T1000 (cell line): ENCODE measurements at regions not wholly inside any gene's neighbourhood (a gene's known extent, or its start where the extent isn't known, plus 50 kb on each side); places are given as distances from the start of the nearest gene placed in this dataset.

Experiments
- DNase-seq: peaks from one replicate; lab custom pipeline; 2025; ENCODE audit warnings: mixed read lengths; lab: John Stamatoyannopoulos, UW

DNA sequence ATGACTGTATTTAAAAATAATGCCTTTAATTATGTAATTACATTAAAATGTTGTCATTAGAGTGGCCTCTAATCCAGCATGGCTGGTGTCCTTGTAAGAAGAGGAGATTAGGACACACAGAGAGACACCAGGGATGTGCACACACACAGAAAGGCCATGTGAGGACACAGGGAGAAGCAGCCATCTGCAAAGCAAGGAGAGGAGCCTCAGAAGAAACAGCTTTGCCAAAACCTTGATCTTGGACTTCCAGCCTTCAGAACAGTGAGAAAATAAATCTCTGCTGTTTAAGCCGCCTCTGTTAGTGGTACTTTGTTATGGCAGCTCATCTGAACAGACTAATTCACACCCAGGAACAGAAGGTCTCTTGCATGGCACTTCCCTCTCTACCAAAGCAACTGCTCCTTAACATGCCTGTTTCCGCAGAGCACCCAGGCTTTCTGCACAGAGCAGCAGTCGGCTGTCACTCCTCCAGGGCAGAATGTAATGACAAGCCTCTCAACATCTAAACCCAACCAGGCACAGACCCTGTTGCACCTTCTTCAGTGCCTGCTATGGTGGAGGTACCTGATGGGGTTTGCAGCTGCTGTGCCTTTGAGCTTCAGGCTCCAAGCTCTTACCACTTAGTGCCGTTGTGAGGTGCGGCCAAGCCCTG, 377.7 kb downstream of the TDRD15 start:
- no peak for DNase-seq

DNA sequence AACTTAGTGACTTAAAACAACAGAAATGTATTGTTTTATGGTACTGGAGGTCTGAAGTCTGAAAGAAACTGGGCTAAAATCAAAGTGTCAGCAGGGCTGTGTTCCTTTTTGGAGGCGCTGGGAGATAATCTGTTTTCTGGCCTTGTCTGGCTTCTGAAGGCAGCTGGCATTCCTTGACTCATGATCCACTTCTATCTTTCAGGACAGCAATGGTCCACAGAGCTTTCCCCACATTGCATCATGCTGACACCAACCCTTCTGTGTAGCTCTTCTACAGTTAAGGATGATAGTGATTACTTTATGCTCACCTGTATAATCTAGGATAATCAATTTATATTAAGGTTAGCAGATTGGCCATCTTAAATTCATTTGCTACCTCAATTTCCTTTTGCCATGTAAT, 392.1 kb downstream of the TDRD15 start:
- no peak for DNase-seq

DNA sequence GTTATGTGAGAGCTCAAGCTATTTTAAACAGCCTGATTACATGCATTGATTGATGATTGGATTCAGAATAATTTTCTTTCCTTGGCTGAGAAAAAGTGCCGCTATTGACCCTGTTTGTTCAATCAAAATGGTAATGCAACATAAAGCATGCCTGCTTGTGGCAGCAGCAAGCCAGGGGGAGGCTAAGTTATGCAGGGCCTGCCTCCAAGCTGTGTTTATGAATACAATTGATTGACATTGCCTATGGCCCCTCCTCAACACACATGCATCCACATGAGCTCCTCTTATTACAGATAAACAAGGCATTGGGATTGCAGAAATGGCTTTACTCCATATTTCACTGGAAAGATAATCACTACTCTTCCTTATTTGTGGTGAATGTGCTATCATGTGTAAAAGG, 395.6 kb downstream of the TDRD15 start:
- no peak for DNase-seq

- DNase-seq = no peak
Observed at GRCh38 chr2:21519821-21520220, 396.1 kb downstream of the TDRD15 start.

- DNase-seq = no peak
Observed at GRCh38 chr2:21535826-21536225, 412.1 kb downstream of the TDRD15 start.

DNA sequence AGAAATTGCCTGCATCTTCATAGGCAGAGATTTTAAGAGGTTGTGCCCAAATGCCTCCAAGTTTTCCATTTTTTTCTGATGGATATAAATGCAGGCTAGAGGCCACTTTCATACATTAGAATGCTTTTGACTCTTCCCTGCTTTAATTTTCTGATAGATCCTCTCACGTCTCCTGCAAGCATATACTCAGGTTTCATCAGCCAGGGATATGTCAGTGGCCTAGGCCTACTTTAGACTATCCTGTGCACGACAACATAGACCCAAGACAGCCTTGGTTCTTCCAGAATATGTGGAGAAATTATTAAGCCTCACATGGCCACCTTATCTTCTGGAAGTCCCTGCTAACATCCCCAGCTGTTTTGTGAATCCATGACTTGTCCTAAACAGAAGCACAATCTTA, 415.9 kb downstream of the TDRD15 start:
- DNase-seq = no peak

DNA sequence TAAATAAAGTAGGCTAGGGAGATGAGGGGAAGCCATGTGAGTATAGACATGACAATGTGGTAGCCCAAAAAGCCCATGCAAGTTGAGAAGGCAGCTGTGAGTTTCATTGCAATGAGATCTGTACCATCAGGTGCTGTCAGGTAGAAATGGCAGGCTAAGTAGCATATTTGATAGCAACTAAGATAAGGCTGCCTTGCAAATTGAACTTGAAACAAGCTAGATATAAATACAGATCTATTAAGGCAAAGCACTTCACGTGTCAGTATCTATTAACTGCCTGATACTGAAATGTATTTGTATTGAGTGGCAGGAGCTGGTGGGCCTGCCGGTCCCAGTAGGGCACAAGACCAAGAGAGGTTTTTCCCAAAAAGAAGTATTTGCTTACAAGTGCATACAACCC, 419.9 kb downstream of the TDRD15 start:
- no peak for DNase-seq

GRCh38 chr2:21544392-21544791, 420.6 kb downstream of the TDRD15 start:
- no peak for DNase-seq

DNA sequence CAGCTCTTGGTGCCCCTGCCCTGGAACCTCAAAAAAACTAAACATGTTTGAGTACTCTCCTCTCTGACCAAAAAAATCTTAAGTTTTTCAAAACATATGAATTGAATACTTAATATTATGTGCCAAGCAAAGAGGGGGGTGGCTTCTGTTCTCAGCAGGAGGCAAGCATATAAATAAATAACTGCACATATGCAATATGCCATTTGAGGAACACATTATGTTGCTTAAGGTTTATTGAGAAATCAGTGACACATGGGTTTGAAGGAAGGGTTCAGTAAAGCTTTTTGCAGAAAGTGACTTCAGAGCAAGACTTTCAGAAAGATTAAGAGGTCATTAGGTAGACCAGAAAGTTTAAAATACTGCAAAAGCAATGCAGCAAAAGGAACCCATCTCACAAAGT, 429.2 kb downstream of the TDRD15 start:
- DNase-seq = no peak

- DNase-seq = no peak
Observed at GRCh38 chr2:21559351-21559750, 435.6 kb downstream of the TDRD15 start.

- DNase-seq = no peak
Observed at GRCh38 chr2:21561965-21562364, 438.2 kb downstream of the TDRD15 start.

GRCh38 chr2:21567395-21567794, 443.6 kb downstream of the TDRD15 start:
- no peak for DNase-seq

GRCh38 chr2:21571686-21572085, 447.9 kb downstream of the TDRD15 start:
- DNase-seq = no peak

- no peak for DNase-seq
Observed at GRCh38 chr2:21580391-21580790, 456.6 kb downstream of the TDRD15 start.

DNA sequence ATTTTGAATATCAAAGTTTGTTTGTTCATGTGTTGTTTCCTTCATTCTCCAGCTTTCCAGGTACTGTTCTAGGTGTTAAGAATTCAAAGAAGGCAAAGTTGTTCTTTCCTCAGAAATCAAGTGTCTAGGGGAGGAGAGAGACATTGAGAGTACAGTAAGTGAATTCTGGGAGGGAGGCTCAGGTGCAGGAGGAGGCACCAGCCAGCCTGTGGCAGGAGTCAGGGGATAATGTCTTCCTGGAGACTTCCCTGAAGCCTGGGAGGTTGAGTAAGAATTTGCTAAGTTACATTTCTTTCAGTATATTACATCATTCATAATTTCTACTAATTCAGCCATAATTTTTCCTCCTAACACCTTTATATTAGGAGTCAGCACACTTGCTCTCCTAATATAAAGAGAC, 462.1 kb downstream of the TDRD15 start:
- no peak for DNase-seq

- no peak for DNase-seq
Observed at GRCh38 chr2:21590026-21590690, 466.4 kb downstream of the TDRD15 start.

GRCh38 chr2:21591926-21592325, 468.2 kb downstream of the TDRD15 start:
- no peak for DNase-seq

DNA sequence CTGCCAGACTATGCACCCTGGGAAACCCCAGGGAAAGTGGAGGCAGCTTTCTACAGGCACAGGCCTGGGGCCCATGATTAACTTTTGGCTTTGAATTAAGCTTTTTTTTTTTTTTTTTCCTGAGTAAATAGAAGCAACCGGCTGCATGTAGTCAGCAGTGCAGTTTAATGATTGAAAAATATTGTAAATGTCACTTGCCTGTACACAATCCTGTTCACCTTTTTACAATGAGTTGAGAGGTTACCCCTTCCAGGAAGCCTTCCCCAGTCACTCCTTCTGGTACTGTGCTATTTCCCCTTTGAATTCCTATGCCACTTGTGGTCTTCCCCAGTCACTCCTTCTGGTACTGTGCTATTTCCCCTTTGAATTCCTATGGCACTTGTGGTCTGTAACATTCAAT, 475.6 kb downstream of the TDRD15 start:
- DNase-seq = no peak

DNA sequence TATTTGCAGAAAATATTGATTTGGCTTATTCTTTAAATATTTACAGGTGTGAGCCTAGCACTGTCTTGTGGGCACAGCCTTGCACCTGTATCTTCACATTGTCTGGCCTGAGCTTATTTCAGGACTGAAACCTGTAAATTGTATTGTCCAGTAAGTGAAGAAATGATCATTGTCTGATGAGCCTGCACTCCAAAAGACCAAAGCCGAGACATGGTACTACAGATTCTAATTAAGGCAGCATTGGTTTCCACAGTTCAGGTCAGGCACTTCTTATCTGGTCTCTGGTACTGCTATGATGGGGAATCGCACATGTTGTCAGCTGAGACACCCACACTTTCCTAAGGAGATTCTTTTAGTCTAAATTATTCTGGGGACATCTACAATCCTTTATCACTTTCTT, 479.0 kb downstream of the TDRD15 start:
- DNase-seq = no peak

- DNase-seq = no peak
Observed at GRCh38 chr2:21607572-21607971, 483.8 kb downstream of the TDRD15 start.

DNA sequence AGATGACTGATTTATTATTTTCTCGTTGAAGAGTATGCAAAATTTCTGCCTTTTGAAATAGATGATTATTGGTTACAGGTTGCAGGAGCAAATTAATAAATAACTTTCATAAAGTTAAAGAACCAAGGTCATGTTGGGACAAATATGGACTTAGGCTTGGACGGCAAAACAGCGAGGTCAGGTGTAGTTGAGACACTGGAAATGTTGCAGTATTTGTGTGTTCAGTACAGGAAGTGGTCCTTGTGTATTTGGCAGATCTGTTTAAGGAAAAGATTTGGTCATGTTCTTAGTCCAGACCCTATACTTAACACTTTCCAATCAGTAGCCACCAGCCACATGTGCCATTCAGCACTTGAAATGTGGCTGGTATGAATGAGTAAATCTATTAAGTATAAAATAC, 486.5 kb downstream of the TDRD15 start:
- no peak for DNase-seq

- no peak for DNase-seq
Observed at GRCh38 chr2:21617885-21618434, 494.2 kb downstream of the TDRD15 start.

- DNase-seq = no peak
Observed at GRCh38 chr2:21620771-21621170, 497.0 kb downstream of the TDRD15 start.

DNA sequence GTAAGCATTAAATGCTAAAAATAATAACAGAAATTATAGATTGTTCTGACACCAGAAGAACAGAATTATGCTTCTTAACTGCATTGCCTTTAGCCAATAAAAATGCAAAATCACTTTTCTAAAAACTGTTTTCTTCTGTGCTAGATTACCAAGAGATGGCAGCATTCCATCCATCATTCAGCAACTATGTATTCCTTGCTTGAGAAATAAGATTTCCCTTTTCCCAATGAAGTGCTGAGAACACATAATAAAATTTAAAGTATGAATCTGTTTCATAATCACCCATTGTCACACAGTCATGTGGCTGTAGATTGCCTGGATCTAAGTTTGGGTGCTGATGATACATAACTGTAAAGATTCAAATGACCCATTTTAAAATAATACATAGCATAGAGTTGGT, 504.2 kb downstream of the TDRD15 start:
- DNase-seq = no peak
